ENCODE measurements at regions not wholly inside any gene's neighbourhood (a gene's known extent, or its start where the extent isn't known, plus 50 kb on each side); places are given as distances from the start of the nearest gene placed in this dataset.
"Not testable (repeated sequence)": the region's sequence is repeated elsewhere in the genome, so short reads cannot be mapped to it uniquely, and the experiment has no call there.

DNA sequence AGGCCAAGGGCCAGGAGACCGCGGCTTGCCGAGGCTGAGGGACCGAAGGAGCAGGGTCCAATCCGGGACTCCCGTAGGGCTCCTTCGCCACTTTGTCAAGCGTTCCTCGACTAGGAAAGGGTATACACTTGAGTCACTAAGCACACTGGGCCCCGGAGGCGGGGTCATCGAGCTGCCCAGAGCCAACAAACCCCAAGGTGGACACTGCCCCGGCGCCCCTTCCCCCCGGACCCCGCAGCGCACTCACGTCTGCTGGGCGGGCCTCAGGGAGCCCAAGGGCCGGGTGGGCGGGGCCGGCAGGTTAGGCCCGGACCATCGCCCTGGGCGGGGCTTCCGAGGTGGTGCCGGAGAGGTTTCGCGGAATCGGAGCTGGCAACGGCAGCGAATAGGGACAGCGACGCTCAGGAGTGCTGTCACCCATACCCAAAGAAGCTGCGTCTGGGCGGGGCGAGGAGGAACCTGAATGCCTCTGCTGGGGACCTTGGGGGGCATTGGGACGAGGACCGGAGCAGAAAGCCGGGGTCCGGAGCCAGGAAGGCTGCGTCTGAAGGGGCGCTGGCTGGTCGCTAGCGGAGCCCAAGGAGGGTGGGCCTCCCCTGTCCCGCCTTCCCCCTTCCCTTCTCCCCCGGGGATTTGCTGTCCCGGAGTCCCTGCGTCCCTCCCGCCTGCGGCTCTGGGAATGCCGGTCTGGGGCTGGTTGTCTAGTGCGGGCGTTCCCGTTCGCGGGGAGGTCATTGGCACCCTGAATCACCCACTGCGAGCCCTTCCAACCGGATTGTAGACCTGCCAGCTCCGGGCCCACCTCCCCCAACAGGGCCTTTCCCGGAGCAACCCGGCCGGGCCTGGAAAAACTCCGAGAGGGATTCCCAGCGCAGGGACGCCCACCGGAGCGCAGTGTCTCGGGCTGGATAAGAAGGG lies 118.2 kb upstream of the SMURF2 start:
- Histone ChIP-seq H3K27me3 (no peaks in the 10 kb centered on the region), H3K27ac (peak overlapping the region in 2 of 4 donors; percentile 31 to 41), H3K4me1 (peaks cover 0 to 25% (median 24%) of the 10 kb centered on the region in 3 donors), H3K9me3 (no peaks in the 10 kb centered on the region), H3K4me3 (peak overlapping the region; percentile 14 to 53 (median 25)), H3K36me3 (peaks cover 0 to 6% (median 0%) of the 10 kb centered on the region in 3 donors)
- TF ChIP-seq, protein P1, sequence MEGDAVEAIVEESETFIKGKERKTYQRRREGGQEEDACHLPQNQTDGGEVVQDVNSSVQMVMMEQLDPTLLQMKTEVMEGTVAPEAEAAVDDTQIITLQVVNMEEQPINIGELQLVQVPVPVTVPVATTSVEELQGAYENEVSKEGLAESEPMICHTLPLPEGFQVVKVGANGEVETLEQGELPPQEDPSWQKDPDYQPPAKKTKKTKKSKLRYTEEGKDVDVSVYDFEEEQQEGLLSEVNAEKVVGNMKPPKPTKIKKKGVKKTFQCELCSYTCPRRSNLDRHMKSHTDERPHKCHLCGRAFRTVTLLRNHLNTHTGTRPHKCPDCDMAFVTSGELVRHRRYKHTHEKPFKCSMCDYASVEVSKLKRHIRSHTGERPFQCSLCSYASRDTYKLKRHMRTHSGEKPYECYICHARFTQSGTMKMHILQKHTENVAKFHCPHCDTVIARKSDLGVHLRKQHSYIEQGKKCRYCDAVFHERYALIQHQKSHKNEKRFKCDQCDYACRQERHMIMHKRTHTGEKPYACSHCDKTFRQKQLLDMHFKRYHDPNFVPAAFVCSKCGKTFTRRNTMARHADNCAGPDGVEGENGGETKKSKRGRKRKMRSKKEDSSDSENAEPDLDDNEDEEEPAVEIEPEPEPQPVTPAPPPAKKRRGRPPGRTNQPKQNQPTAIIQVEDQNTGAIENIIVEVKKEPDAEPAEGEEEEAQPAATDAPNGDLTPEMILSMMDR (IDR thresholded peaks at IDR 0.05), result no peak
- FAIRE-seq (no peak), DNase-seq (peak; percentile 58 to 83 (median 72)), ATAC-seq (peak; percentile 28 to 68 (median 54))
- intact Hi-C loops (cut with DNase I), result no loop called here
- WGBS, 2 donors, result 2% methylated on average over 61 to 69 of the region's 69 CpGs

DNA sequence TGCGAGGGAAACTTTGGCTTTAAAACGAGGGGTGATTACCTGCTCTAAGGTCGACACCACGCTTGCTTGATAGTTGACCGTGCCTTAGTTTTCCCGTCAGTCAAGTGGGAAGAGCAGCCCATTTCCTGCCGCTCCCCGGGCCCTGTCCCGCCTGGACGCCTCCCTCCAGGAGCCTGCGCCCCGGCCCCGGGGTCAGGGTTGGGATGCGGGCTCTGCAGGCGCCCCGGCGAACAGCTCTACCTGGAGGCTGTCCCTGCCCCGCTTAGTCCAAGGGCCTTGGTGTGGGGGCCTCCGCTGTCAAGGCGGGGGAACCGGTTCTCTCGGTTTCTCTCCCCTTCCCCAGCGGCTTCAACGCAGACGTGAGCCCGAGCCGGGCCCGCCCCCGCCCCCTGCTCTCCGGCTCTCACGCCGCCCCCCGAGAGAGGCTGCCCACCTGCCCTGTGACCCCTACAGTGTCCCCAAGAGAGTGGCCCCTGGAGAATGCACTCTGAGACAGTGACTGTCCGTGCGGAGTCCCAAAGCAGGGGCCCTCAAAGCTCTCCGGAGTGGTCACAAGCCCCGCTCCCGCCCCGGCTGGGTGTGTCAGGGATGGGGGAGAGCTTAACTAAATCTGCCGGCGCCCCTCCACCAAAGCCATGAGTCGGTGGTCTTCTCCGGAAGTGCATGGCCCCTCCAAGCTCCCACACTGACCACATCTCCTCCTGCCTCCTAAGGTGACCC lies 117.4 kb upstream of the SMURF2 start:
- ATAC-seq (no peak), DNase-seq (peak in 2 of 6 donors; percentile 24 to 77), FAIRE-seq (no peak)
- no peaks in the 10 kb centered on the region for H3K36me3 ChIP-seq
- peak overlapping the region in 2 of 4 donors; percentile 29 to 53 for H3K4me3 ChIP-seq
- H3K4me1 ChIP-seq, result peaks cover 0 to 25% (median 24%) of the 10 kb centered on the region in 3 donors
- H3K27ac ChIP-seq, result no peak overlapping the region
- intact Hi-C loops (cut with DNase I), result no loop called here
- WGBS, 2 donors, result 9 to 12% methylated on average over 38 to 43 of the region's 43 CpGs
- no peaks in the 10 kb centered on the region for H3K9me3 ChIP-seq
- TF ChIP-seq, protein P1 (IDR thresholded peaks at IDR 0.05), result no peak
- H3K27me3 ChIP-seq, result no peaks in the 10 kb centered on the region

DNA sequence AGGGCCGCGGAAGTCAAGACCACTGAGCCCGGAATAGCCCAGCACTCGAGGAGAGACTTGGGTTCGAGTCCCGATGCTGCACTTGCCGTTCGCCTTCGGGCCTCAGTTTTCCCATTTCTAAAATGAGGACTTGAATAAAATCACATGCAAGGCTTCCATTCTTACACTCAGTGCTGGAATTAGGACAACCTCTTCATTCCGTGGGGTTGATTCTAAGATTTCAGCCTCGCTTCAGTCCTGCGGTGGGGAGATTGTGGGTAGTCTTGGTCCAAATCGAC lies 116.9 kb upstream of the SMURF2 start:
- H3K27me3 ChIP-seq; FAIRE-seq; ATAC-seq; intact Hi-C loops (cut with DNase I); DNase-seq; H3K36me3 ChIP-seq; H3K9me3 ChIP-seq: not testable (repeated sequence)
- peak overlapping the region in 2 of 4 donors; percentile 44 to 50 for H3K27ac ChIP-seq
- 21 to 25% methylated on average over 13 of the region's 13 CpGs for WGBS, 2 donors
- peak overlapping the region in 2 of 4 donors; percentile 30 to 53 for H3K4me3 ChIP-seq
- H3K4me1 ChIP-seq, result peaks cover 0 to 25% (median 24%) of the 10 kb centered on the region in 3 donors

DNA sequence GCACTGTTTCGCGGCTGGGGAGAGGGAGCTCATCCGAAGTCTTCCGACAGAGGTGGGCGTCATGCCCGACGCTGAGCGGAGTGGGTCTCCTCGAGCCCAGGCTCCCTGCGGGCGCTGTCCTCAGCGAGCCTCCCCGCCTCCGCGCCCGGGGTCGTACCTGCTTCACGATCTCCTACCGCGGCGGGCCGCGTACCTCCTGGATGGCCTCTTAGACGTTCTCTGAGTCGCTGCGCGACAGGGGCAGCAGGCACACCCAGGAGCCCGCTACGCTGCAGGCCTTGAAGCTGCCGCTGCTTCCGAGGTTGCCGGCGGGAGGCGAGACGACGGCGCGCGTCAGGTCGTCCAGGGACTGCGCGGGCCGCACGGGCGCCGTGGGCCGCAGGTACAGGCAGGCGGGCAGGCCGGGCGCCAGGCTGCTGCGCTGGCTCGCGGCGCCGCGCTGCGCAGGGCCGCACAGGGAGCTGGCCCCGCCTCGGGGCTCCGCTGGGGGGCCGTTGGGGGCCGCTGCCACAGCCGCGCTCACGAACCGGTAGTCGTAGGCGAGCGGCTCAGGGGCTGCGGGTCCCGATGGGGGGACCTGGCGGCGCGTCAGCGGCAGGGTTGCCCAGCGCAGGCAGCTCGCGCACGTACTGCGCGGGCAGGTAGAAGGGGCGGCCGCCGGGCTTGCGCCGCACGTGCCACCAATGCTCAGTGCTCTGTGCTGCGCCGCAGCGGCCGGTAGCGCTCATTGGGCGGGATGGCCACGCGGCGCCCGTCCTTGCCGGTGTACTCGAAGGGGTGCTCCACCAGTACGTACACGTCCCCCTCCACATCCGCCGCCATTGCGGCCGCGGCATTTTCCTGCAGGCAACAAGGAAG lies 116.4 kb upstream of the SMURF2 start:
- H3K27me3 ChIP-seq, result no peaks in the 10 kb centered on the region
- 9 to 15% methylated on average over 80 to 107 of the region's 107 CpGs for WGBS, 2 donors
- FAIRE-seq (no peak), ATAC-seq (peak; percentile 5 to 49 (median 20)), DNase-seq (peak in 5 of 6 donors; percentile 37 to 82 (median 57))
- TF ChIP-seq, protein P1 (IDR thresholded peaks at IDR 0.05), result no peak
- H3K9me3 ChIP-seq, result no peaks in the 10 kb centered on the region
- H3K27ac ChIP-seq, result peak overlapping the region in 2 of 4 donors; percentile 44 to 50
- peak overlapping the region in 3 of 4 donors; percentile 3 to 53 (median 30) for H3K4me3 ChIP-seq
- intact Hi-C loops (cut with DNase I), result no loop called here
- peaks cover 0 to 25% (median 24%) of the 10 kb centered on the region in 3 donors for H3K4me1 ChIP-seq
- no peaks in the 10 kb centered on the region for H3K36me3 ChIP-seq
